ENCODE measurements at regions not wholly inside any gene's neighbourhood (a gene's known extent, or its start where the extent isn't known, plus 50 kb on each side); places are given as distances from the start of the nearest gene placed in this dataset.

- TF ChIP-seq, protein P1, sequence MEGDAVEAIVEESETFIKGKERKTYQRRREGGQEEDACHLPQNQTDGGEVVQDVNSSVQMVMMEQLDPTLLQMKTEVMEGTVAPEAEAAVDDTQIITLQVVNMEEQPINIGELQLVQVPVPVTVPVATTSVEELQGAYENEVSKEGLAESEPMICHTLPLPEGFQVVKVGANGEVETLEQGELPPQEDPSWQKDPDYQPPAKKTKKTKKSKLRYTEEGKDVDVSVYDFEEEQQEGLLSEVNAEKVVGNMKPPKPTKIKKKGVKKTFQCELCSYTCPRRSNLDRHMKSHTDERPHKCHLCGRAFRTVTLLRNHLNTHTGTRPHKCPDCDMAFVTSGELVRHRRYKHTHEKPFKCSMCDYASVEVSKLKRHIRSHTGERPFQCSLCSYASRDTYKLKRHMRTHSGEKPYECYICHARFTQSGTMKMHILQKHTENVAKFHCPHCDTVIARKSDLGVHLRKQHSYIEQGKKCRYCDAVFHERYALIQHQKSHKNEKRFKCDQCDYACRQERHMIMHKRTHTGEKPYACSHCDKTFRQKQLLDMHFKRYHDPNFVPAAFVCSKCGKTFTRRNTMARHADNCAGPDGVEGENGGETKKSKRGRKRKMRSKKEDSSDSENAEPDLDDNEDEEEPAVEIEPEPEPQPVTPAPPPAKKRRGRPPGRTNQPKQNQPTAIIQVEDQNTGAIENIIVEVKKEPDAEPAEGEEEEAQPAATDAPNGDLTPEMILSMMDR (IDR thresholded peaks at IDR 0.05; ENCODE audit: borderline replicate concordance, extremely low read depth, low read length, poor library complexity, severe bottlenecking), result no peak
- TF ChIP-seq EZH2 (IDR thresholded peaks at IDR 0.05; ENCODE audit: borderline replicate concordance, low read depth, low read length, severe bottlenecking), result no peak
Observed at GRCh38 chr9:116049456-116049855, 104.1 kb upstream of the PAPPA start.

Measured in DND-41 (cell line).